BJ (cell line): ENCODE measurements at regions not wholly inside any gene's neighbourhood (a gene's known extent, or its start where the extent isn't known, plus 50 kb on each side); places are given as distances from the start of the nearest gene placed in this dataset.

ENCODE experiments used
- CTCF ChIA-PET: fragments of 350-600 bp; formaldehyde crosslinking; extraction: SDS; loops from one replicate; lab custom pipeline; 2021; ENCODE audit warnings: antibody characterized with exemption, inconsistent platforms; lab: Yijun Ruan, JAX
- POLR2A ChIA-PET: fragments of 300-600 bp; sonication (Branson Sonifier 250); formaldehyde crosslinking; extraction: SDS; loops from one replicate; lab custom pipeline; 2021; ENCODE audit warnings: antibody characterized with exemption; lab: Charles Lee
- DNase-seq: peaks from one replicate; pipeline ENCODE4 v3.0.0-alpha.2; 2011; ENCODE audit warnings: low read depth
- H3K27me3 ChIP-seq: 2 replicates; pipeline ENCODE4 v1.6.0; 2011; ENCODE audit warnings: low read length; ENCODE audit not compliant: control insufficient read depth, insufficient read depth
- H3K36me3 ChIP-seq: 2 replicates; pipeline ENCODE4 v1.5.1; 2011; ENCODE audit warnings: low read length; ENCODE audit not compliant: control insufficient read depth, insufficient read depth
- H3K4me3 ChIP-seq: 2 replicates; pipeline ENCODE4 v1.5.1; 2011; ENCODE audit warnings: low read depth, mild to moderate bottlenecking, control low read depth, low read length
- CTCF ChIP-seq: IDR thresholded peaks from 2 replicates; pipeline ENCODE4 v1.5.1; 2011; ENCODE audit warnings: low read depth, mild to moderate bottlenecking, control low read depth, inconsistent platforms, low read length, moderate library complexity; ENCODE audit not compliant: insufficient read depth

DNA sequence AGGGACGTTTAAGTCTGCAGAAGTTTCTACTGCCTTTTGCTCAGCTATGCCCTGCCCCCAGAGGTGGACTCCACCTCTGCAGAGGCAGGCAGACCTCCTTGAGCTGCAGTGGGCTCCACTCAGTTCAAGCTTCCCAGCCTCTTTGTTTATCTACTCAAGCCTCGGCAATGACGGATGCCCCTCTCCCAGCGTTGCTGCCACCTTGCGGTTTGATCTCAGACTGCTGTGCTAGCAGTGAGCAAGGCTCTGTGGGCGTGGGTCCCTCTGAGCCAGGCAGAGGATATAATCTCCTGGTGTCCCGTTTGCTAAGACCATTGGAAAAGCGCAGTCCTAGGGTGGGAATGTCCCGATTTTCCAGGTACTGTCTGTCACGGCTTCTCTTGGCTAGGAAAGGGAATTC is 2188.5 kb upstream of the WWC1 start:
- no peak for TF ChIP-seq CTCF
- ChIA-PET POLR2A (no interaction called here), CTCF (no interaction called here)
- Histone ChIP-seq H3K27me3 (no peaks in the 10 kb centered on the region), H3K4me3 (no peak overlapping the region), H3K36me3 (no peaks in the 10 kb centered on the region)
- no peak for DNase-seq

DNA sequence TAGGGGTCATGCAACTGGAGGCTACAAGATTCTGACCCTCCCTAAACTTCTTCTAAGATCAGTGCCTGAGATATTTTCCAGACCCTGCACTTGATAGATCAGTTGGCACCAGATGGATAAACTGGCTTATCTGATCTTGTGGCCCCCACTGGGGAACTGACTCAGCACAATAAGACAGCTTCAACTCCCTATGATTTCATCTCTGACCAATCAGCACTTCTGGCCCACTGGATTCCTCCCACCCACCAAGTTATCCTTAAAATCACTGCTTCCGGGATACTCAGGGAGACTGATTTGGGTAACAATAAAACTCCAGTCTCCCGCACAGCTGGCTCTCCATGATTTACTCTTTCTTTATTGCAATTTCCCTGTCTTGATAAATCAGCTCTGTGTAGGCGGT is 2180.4 kb upstream of the WWC1 start:
- POLR2A ChIA-PET: no interaction called here
- H3K27me3 ChIP-seq: no peaks in the 10 kb centered on the region
- H3K4me3 ChIP-seq: no peak overlapping the region
- DNase-seq: no peak
- no peak for TF ChIP-seq CTCF
- CTCF ChIA-PET: no interaction called here
- H3K36me3 ChIP-seq: no peaks in the 10 kb centered on the region

DNA sequence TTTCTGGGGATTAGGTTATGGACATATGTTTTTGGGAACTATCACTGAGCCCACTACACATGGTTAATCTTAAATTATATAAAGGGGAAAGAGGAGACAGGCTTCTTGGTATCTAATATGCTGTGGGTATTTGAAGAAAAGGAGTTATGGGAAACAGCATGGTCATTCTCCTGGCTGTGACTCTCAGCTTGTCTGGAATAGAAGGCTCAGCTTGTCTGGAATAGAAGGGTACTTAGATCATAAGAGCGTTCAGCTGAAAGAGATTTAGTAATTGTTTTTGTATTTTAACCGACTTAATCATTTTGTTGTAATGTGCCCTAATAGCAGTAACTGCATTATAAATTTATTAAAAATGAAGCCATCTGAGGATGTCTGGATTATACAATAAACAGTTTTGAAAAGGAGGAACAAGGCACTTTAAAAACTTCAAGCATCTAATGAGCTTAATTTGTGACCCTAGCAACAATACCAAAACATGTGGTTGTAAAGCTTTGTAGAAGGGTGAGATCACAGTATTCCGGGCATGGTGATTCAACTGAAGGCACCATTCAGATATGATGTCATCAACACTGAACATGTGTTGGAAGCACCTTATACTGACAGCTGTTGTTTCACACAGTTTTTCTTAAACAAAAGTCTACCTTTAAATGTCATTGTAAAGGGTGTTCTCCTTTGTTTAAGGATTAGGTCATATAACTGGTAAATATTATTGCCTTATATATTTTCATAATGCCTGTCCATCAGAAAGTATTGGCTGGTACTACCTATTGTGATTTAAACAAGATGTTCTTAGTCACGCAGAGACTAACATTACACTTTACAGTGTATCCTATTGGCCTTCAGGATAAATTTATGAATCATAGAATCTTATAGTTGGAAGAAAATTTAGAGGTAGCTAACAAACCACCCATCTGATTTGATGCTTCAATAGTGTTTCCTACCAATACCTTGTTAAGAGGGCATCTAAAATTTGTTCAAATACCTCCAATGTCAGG is 2174.1 kb upstream of the WWC1 start:
- Histone ChIP-seq H3K27me3 (no peaks in the 10 kb centered on the region), H3K4me3 (no peak overlapping the region), H3K36me3 (no peaks in the 10 kb centered on the region)
- ChIA-PET POLR2A (no interaction called here), CTCF (no interaction called here)
- no peak for TF ChIP-seq CTCF
- no peak for DNase-seq

DNA sequence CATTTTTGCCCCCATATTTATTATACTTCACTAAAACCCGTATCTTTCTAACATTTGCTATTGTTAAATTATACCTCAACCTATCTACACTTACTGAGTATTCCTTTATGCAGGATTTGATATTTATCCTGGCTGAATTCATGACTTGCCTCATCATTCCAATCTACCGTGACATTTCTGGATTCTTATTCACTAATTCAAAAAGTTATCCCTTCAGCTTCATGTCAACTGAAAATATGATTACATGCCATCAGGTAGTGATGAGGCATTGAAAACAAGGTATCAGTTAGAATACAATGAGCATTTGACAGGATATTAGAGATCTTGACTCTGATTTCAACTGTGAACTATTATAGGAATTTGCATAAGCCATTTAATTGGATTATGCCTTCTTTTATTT is 2171.9 kb upstream of the WWC1 start:
- H3K4me3 ChIP-seq: no peak overlapping the region
- POLR2A ChIA-PET: no interaction called here
- DNase-seq: no peak
- CTCF ChIA-PET: no interaction called here
- no peak for TF ChIP-seq CTCF
- H3K27me3 ChIP-seq: no peaks in the 10 kb centered on the region
- H3K36me3 ChIP-seq: no peaks in the 10 kb centered on the region

DNA sequence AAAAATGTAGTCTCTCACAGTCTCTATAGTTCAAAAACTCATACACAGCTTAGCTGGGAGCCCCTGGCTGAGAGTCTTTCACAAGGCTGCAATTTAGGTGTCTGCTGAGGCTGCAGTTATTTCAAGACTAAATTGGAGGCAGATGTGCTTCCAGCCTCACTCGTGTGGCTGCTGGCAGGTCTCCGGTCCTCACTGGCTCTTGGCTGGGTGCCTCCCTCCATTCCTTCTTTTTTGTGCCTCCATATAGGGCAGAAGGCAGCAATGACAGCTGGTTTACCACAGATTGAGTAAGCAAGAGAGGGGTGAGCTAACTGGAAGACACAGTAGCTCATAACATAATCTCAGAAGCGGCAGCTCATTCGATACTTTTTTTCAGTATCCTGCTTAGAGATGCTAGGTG is 2167.7 kb upstream of the WWC1 start:
- ChIA-PET CTCF (no interaction called here), POLR2A (no interaction called here)
- no peaks in the 10 kb centered on the region for H3K36me3 ChIP-seq
- H3K4me3 ChIP-seq: no peak overlapping the region
- no peak for DNase-seq
- TF ChIP-seq CTCF: no peak
- no peaks in the 10 kb centered on the region for H3K27me3 ChIP-seq
